Activated CD8-positive, alpha-beta memory T cell treated with anti-CD3 and anti-CD28 coated beads, Interleukin-2, amount 50 U/mL, for 24 hours (primary cell): ENCODE measurements at regions not wholly inside any gene's neighbourhood (a gene's known extent, or its start where the extent isn't known, plus 50 kb on each side); places are given as distances from the start of the nearest gene placed in this dataset.

Source experiments
- DNase-seq: peaks from one replicate; pipeline ENCODE4 v3.0.0-alpha.2; 2020; ENCODE audit errors: extremely low read depth

GRCh38 chr10:2445370-2445769, 622.0 kb upstream of the PFKP start:
- DNase-seq, result no peak

- no peak for DNase-seq
Observed at GRCh38 chr10:2439983-2440382, 627.4 kb upstream of the PFKP start.

DNA sequence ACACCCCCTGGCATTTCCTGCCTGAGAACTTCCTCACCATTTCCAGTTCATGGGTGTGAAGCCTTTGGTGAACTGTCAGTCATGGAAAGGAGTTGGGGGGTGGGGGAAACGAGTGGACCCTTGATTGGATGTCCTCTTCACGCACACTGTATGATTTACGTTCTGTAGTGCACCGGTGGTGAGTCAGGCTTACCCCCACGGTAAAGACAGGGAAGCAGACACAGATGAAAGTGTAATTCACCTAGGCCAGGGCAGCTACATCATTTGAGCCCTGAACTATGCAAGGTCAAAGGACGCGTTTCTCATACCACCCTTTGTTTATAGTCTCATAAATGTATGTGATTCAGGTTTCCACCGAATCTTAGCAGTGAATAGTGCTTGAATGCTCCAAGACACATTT, 628.3 kb upstream of the PFKP start:
- no peak for DNase-seq

GRCh38 chr10:2438248-2438939, 629.0 kb upstream of the PFKP start:
- no peak for DNase-seq

GRCh38 chr10:2436933-2437332, 630.4 kb upstream of the PFKP start:
- no peak for DNase-seq

- no peak for DNase-seq
Observed at GRCh38 chr10:2431961-2432360, 635.4 kb upstream of the PFKP start.

DNA sequence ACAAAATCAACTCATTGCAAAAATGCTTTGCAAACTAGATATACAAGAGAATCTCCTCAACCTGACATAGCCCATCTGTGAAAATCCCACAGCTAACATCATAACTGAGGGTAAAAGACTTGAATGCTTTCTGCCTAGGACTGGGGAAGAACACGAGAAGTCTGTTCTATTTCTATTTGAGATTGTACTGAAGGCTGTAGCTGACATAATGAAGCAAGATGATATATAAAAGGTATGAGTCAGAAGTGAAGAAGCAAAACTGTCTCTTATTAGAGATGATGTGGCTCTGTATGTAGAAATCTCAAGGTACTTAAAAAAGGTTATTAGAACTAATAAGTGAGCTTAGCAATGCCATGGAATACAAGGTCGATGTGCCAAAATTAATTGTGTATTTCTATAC, 639.9 kb upstream of the PFKP start:
- no peak for DNase-seq

GRCh38 chr10:2425320-2425719, 642.0 kb upstream of the PFKP start:
- DNase-seq, result no peak

DNA sequence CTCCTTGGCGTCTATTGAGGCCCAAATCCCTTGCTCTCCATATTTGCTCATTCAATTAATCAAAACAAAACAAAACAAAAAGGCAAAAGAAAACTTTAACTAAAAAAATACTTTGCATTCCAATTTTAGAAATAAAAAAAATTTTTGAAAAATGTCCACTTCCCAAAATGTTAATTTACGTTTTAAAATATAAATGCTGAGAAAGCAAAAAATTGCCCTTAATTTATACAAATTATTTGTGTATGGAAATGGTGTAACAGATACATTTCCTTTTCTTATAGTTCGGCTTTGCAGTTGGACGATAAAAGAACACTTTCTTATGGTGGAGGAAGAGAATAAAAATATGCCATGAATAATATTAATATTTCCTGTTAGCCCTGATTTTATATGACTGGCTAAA, 652.8 kb upstream of the PFKP start:
- no peak for DNase-seq

DNA sequence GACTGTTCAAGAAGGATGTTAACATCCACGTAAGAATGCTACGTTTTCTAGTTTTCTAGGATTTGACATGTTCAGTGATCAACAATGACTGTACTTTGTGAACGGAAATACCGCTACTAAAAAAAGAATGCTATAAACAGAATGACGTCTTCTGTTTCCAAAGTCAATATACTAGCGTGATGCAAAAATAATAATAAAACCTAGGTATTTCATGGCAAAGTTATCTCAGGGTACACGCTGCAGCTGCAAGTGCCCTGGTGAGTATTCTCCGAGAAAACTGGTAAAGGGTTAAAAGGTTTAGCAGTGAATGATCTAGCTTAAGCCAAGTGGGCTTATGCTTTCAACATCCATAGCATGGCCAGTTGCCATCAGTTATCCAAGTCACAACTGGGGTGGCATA, 653.3 kb upstream of the PFKP start:
- DNase-seq, result no peak

GRCh38 chr10:2410049-2410448, 657.3 kb upstream of the PFKP start:
- no peak for DNase-seq

GRCh38 chr10:2401459-2401858, 664.1 kb upstream of the ADARB2 start:
- no peak for DNase-seq

GRCh38 chr10:2399482-2399881, 662.2 kb upstream of the ADARB2 start:
- DNase-seq, result no peak

- DNase-seq, result no peak
Observed at GRCh38 chr10:2392145-2392812, 655.0 kb upstream of the ADARB2 start.

- DNase-seq, result no peak
Observed at GRCh38 chr10:2387672-2388071, 650.3 kb upstream of the ADARB2 start.

GRCh38 chr10:2387261-2387660, 649.9 kb upstream of the ADARB2 start:
- DNase-seq, result no peak

DNA sequence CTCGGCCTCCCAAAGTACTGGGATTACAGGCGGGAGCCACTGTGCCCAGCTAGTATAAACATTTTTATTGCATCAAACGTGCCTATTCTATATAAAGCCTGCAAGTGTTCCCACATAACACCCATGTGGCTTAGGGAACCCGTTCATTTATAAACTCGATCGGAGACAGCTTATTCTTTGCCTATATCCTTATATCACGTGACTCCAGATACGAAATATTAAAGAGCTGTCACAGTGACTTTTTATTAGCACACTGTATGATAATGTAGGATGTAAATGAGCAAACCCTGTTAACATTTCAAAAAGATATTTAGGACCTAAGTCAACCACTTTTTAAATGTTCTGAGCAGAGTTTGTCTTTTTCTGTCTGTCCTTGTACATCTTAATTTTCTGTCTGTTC, 642.9 kb upstream of the ADARB2 start:
- DNase-seq, result no peak

- DNase-seq, result no peak
Observed at GRCh38 chr10:2367083-2367482, 629.8 kb upstream of the ADARB2 start.

DNA sequence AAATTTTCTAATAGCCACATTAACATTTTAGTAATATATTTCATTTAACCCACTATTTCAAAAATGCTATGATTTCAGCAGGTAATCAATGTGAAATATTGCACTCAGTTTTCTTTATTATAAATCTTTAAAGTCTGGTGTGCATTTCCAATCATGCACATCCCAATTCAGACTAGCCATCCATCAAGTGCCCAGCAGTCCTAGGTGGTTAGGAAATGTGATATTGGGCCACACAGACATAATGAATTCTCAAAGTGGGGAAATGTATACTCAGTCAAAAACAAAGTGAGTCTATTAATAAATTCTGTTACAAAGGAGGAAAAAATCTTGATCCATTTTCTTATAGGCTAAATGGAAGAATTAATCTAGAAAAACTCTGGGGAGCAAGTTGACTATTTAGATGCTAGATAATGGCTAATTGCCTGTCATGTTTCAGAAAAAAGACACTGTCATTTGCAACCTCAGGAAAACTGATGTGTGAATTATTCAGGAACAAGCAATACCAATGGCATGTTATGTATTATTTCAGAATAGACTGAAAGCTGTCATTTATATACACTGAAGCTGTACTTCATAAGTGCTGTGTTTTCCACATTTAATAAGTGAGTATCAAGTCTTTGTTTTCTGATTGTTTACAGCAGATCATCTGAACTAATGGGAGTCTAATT, 629.1 kb upstream of the ADARB2 start:
- no peak for DNase-seq

GRCh38 chr10:2362331-2362730, 625.0 kb upstream of the ADARB2 start:
- DNase-seq, result no peak

- no peak for DNase-seq
Observed at GRCh38 chr10:2358586-2358985, 621.3 kb upstream of the ADARB2 start.

DNA sequence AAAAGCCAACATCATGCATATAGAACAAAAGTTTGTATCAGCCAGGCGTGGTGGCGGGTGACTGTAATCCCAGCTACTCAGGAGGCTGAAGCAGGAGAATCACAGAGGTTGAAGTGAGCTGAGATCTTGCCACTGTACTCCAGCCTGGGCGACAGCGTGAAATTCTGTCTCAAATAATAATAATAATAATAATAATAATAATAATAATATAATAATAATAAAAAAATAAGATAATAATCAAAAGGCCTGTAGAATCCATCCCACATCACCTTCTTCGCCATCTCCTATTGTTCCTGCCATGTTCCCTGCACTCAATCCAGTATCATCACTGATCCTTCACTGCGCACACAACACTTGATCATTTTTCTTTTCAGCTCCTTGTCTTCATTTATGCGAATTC, 619.3 kb upstream of the ADARB2 start:
- no peak for DNase-seq

DNA sequence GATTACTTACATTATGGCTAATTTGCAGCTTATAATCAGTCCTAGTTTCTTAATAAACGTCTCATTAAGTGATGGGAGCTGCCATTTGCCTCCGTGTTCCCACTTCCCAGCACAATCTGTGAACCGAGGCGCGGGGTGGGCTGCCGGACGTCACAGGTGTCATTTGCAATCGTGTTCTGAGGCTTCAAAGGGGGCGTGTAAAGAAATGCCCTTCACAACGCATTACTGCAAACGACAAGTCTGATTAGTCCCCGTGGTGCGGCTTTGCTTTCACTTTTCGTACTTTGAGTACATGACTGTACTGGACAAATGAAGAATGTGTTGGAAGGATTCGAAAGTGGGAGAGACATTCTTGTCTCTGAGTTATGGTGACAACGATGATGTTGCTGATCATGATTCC, 614.2 kb upstream of the ADARB2 start:
- DNase-seq, result no peak
